ENCODE measurements at regions not wholly inside any gene's neighbourhood (a gene's known extent, or its start where the extent isn't known, plus 50 kb on each side); places are given as distances from the start of the nearest gene placed in this dataset.

GRCh38 chr3:86178095-86178494 is 812.9 kb downstream of the VGLL3 start:
- no peak for TF ChIP-seq CTCF (IDR thresholded peaks at IDR 0.05; ENCODE audit: poor library complexity)
- no peak for TF ChIP-seq EZH2 (IDR thresholded peaks at IDR 0.05; ENCODE audit: borderline replicate concordance)
- no peak for TF ChIP-seq EZH2phosphoT487 (IDR thresholded peaks at IDR 0.05; ENCODE audit: low read depth, severe bottlenecking, unreplicated experiment)
